Activated CD8-positive, alpha-beta memory T cell treated with anti-CD3 and anti-CD28 coated beads for 48 hours (primary cell): ENCODE measurements at regions not wholly inside any gene's neighbourhood (a gene's known extent, or its start where the extent isn't known, plus 50 kb on each side); places are given as distances from the start of the nearest gene placed in this dataset.

ENCODE experiments used
- DNase-seq, 3 experiments: peaks; one replicate each; pipeline ENCODE4 v3.0.0-alpha.2; 2020; ENCODE audit warnings: low read depth in 2 of 3, low spot score in 2 of 3

GRCh38 chr4:41865306-41865980 lies 69.8 kb upstream of the TMEM33 start:
- no peak for DNase-seq

GRCh38 chr4:41859087-41859486 lies 76.1 kb upstream of the TMEM33 start:
- no peak for DNase-seq

- DNase-seq = no peak
These were observed 78.0 kb upstream of the TMEM33 start for GRCh38 chr4:41857226-41857641.

- no peak for DNase-seq
These were observed 78.4 kb upstream of the TMEM33 start for GRCh38 chr4:41856797-41857196.

GRCh38 chr4:41853973-41854372 lies 81.3 kb upstream of the TMEM33 start:
- DNase-seq = no peak

GRCh38 chr4:41852229-41852628 lies 83.0 kb upstream of the TMEM33 start:
- DNase-seq = no peak

- DNase-seq = no peak
These were observed 83.6 kb upstream of the TMEM33 start for GRCh38 chr4:41851621-41852020.

GRCh38 chr4:41844327-41844726 lies 90.9 kb upstream of the TMEM33 start:
- no peak for DNase-seq

- DNase-seq = no peak
These were observed 91.7 kb upstream of the PHOX2B start for GRCh38 chr4:41839916-41840854.

GRCh38 chr4:41838590-41838989 lies 90.1 kb upstream of the PHOX2B start:
- no peak for DNase-seq

GRCh38 chr4:41835321-41835995 lies 86.9 kb upstream of the PHOX2B start:
- DNase-seq = no peak

- no peak for DNase-seq
These were observed 84.4 kb upstream of the PHOX2B start for GRCh38 chr4:41832961-41833360.

- DNase-seq = no peak
These were observed 73.8 kb upstream of the PHOX2B start for GRCh38 chr4:41822325-41822724.

GRCh38 chr4:41820473-41820872 lies 71.9 kb upstream of the PHOX2B start:
- no peak for DNase-seq

GRCh38 chr4:41819621-41820020 lies 71.1 kb upstream of the PHOX2B start:
- DNase-seq = no peak

- DNase-seq = no peak
These were observed 66.9 kb upstream of the PHOX2B start for GRCh38 chr4:41815473-41815872.

GRCh38 chr4:41814565-41814964 lies 66.0 kb upstream of the PHOX2B start:
- DNase-seq = no peak

GRCh38 chr4:41806807-41807206 lies 58.3 kb upstream of the PHOX2B start:
- DNase-seq = no peak

GRCh38 chr4:41802590-41802989 lies 54.1 kb upstream of the PHOX2B start:
- no peak for DNase-seq

GRCh38 chr4:41799126-41799525 lies 50.6 kb upstream of the PHOX2B start:
- no peak for DNase-seq
